ENCODE measurements at regions not wholly inside any gene's neighbourhood (a gene's known extent, or its start where the extent isn't known, plus 50 kb on each side); places are given as distances from the start of the nearest gene placed in this dataset.

GRCh38 chr6:138598562-138599173, 99.4 kb upstream of the NHSL1 start:
- no peak for TF ChIP-seq CTCF (IDR thresholded peaks at IDR 0.05)
- no peak for TF ChIP-seq MLX (CRISPR knock-in tag; IDR thresholded peaks at IDR 0.05)
- no peak for TF ChIP-seq ZNF416 (CRISPR knock-in tag; IDR thresholded peaks at IDR 0.05)
- no peak for TF ChIP-seq JUN (CRISPR knock-in tag; IDR thresholded peaks at IDR 0.05)
- TF ChIP-seq TCF7 (CRISPR knock-in tag; IDR thresholded peaks at IDR 0.05; ENCODE audit: low read depth) = no peak
- TF ChIP-seq FOXJ3 (CRISPR knock-in tag; IDR thresholded peaks at IDR 0.05; ENCODE audit: borderline replicate concordance) = no peak
- no peak for TF ChIP-seq ESRRA (CRISPR knock-in tag; IDR thresholded peaks at IDR 0.05; ENCODE audit: borderline replicate concordance)
- no peak for TF ChIP-seq FOXP4 (CRISPR knock-in tag; IDR thresholded peaks at IDR 0.05)
- no peak for TF ChIP-seq IRF1 (CRISPR knock-in tag; IDR thresholded peaks at IDR 0.05)
- TF ChIP-seq STAT6 (CRISPR knock-in tag; conservative IDR thresholded peaks at IDR 0.05; ENCODE audit: low read depth) = no peak

Measured in WTC11 (cell line).